Endometrial microvascular endothelial cells (primary cell): ENCODE measurements at regions not wholly inside any gene's neighbourhood (a gene's known extent, or its start where the extent isn't known, plus 50 kb on each side); places are given as distances from the start of the nearest gene placed in this dataset.
"Not testable (repeated sequence)": the region's sequence is repeated elsewhere in the genome, so short reads cannot be mapped to it uniquely, and the experiment has no call there.

Experiments
- in situ Hi-C: cut with HindIII; loops from 2 replicates; pipeline ENCODE4 v1.10.0; 2017; ENCODE audit warnings: low sequenced_read_pairs, low pct_unique_long_range_greater_than_20kb; ENCODE audit errors: inconsistent ontology term

DNA sequence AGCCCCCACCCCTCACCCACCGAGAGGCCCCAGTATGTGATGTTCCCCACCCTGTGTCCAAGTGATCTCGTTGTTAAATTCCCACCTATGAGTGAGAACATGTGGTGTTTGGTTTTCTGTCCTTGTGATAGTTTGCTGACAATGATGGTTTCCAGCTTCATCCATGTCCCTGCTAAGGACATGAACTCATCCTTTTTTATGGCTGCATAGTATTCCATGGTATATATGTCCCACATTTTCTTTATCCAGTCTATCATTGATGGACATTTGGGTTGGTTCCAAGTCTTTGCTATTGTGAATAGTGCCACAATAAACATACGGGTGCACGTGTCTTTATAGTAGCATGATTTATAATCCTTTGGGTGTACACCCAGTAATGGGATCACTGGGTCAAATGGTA lies 79.2 kb downstream of the PXDC1 start:
- in situ Hi-C loops, result not testable (repeated sequence)

DNA sequence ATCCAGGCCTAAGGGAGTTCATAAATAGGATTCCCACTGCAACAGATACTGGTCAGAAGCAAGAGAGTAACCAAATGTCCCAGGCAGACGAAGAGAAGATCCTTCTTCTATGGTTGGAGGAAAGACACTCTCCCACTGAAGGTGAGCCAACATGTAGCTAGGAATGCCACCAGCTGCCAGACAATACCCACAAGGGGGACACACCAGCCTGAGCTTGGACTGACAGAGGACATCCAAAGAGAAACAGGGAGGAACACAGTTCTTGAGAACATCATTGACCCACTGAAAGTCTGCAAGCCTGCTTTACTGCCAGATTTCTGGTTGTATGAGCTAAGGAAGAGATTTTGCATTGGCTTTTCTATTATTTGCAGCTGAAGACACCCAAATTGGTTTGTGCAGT lies 80.1 kb downstream of the PXDC1 start:
- in situ Hi-C loops, result no loop called here

DNA sequence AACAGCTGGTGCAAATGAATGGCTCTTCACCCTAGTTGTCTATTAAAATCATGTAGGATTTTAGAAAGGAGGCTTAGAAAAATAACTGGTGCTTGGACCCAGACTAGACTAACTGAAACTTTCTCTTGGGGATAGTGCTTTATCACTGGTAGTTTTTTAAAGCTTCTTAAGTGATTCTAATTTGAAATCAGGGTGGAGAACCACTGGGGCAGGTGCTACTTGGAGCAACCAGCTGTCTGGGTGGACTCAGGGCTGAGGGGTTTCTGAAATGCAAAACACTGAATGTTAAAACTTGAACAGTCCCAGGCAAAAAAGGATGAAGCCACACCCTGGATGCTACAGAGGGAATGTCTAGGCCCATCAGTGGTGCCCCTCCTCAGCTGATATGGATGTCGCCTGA lies 81.2 kb downstream of the PXDC1 start:
- in situ Hi-C loops, result no loop called here

DNA sequence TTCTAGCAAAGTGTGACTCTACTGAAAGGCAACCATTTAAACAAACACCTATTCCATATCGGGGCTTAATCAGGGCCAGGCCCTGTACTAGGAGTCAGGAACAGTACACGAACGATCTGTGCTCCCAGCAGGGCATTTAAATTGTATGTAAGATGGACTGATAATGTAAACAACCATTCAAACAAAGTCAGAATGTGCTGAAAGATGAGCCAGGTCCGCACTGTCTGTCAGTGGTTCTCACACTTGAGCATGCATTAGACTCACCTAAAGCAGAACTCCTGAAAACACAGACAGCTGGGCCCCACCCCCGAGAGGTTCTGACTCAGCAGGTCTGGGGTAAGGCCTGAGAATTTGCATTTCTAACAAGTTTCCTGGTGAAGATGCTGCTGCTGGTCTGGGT lies 81.6 kb downstream of the PXDC1 start:
- in situ Hi-C loops, result no loop called here

DNA sequence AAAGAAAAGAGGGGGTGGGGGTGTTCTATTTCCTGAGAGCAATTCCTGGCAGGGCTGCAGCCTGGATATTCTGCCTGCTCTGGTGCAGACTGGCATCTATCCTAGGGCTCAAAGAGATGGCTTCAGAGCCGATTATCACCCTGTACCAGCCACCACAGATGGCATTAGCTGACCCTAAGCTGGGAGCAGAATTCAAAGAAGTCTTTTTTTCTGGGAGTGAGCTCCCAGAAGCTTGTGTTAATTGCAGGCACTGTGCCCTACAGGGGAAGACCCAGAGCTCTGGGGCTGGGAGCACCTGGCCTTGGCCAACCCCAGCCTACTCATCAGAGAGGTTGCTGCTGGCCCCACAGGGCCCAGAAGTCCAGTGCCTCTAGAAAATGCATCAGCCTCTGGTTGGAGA lies 85.9 kb downstream of the PXDC1 start:
- in situ Hi-C loops, result no loop called here

DNA sequence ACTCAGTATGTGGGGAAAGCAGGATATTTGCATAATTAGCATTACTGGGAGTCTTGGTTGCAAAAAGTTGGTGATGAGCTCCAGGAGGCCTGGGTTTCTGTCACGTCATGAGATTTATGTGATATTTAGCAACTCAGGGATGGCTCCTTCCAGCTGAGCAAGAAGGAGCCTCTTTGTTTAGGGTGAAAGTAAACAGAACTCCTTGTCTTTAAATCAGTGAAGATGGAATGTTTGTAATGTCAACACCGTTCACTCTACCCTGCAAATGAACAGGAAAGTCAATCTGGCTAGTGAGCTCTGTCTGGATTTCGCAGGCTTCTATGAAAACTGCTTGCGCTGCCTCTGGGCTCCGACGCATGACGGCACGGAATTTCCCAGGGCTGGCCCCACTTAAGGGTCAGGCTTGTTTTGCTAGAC lies 86.9 kb downstream of the PXDC1 start:
- in situ Hi-C loops, result no loop called here

DNA sequence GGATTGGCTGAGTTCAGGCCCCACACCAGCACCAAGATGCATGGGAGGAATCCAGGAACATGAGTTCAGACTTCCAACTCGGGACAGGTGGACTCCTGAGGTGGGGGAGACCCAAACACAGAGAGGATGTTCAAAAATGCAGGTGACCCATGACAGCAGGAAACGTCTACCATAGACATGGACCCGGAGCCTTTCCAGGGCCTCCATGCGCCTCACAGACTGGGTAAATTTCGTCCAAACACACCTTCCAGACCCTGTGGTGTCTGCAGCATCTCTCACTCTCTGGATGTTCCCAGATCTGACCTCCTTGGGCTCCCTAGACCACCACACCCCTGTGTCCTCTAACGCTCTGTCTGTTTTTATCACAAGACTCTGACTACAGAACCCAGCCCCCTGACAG lies 87.7 kb downstream of the PXDC1 start:
- in situ Hi-C loops, result no loop called here

DNA sequence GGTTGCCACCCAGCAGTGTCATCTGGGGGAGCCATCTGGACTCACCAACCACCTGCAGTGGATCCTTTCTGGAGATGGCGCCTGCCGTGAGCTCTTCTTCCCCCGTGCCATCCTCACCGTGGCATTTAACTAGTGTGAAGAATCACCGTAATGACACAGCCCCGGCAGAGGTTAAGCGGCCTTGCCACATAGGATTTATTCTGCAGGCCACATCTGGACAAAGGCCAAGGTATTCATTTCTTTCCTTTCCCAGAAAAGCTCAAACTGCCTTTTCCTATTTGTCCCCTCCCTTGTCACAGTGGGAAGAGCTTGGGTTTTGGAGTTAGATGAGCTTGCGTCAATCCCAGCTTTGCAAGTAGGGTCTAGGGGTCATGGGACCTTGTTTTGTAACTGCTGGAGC lies 88.4 kb downstream of the PXDC1 start:
- in situ Hi-C loops, result no loop called here

DNA sequence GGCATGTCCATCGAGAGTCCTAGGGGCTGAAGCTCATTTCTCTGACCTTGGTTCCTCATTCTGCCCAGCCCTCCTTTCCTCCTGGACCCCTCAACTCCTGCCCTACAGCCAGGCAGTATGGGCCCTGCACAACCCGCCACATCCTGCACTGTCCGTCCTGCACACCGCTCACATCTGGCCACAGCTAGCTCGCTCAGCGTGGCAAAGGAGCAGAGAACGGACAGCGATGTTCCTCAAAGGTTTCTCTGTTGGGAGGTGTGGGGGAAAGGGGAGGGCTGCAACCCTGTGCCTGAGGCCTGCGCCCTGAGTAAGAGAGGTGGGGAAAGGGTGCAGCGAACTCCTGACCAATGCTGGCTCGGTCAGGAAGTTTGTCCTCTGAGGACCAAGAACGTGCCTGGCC lies 90.1 kb downstream of the PXDC1 start:
- in situ Hi-C loops, result no loop called here

DNA sequence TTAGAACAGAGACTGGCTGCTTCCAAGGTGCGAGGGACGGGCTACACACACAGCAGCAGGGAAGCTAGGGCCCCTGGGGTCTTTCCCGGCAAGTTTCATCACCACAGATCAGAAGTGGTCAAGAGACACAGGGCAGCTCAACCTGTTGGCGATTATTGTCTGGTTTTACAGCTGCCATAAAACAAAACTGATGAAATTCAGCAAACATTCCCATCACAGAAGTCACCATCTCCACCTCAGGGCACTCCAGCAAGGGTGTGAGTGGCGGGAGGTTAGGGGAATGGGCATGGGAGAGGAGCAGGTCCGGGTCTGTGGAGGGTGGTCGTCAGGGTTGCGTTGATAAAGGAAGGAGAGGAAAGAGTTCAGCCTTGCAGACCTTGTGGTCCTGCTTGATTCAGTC lies 91.0 kb downstream of the PXDC1 start:
- in situ Hi-C loops, result no loop called here

DNA sequence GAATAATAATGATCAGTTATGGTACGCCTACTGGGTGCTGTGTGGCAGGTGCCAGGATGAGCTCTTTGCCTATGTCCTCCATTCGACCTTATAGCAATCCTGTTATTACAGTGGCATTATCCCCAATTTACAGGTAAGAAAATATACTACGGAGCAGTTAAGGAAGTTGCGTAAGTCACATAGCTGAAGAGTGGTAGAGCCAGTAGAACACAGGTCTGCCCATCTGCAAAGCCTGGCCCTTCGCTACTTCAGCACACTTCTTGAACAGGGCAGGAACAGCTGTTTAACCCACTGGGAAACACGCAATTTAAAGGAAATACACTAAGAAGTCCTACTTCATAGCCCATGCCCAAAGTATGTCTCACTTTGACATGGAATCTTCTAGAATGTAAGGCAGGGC lies 91.8 kb downstream of the PXDC1 start:
- in situ Hi-C loops, result no loop called here

DNA sequence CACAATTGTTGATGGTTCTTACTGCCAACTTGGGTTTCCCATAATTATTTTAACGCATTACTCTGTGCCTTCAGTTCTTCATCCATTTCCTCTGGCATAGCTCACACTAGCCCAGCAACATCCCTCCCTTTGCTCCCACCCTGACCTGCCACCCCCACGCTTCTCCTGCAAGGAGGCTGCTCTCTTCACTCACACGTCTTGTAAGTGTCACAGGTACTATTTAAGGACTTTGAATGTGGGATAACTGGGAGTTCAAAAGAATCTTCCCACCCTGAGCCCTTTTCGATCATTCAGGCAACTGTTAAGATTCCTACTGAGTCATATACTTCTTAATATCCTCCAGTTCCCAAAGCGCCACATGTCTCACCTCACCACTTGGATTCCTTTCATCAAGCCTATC lies 95.4 kb downstream of the PXDC1 start:
- in situ Hi-C loops, result no loop called here

DNA sequence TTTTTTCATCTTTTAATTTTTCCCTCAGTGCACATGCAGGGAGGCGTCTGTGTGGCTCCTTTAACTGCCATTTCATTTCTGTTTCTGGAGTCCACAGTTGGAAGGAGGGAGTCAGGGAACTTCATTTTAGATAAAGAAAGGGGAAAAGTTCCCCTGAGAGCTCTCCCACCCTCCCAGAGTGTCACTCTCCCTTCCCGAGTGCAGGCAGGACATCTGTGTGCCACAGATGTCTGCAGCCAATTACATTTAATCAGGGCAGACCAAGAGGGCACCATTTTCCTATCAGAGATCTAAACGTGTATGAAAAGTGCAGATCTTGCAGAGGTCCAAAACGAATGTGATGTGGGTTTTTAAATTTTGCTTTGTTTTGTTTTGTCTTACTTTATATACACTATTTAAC lies 96.6 kb downstream of the PXDC1 start:
- in situ Hi-C loops, result no loop called here

DNA sequence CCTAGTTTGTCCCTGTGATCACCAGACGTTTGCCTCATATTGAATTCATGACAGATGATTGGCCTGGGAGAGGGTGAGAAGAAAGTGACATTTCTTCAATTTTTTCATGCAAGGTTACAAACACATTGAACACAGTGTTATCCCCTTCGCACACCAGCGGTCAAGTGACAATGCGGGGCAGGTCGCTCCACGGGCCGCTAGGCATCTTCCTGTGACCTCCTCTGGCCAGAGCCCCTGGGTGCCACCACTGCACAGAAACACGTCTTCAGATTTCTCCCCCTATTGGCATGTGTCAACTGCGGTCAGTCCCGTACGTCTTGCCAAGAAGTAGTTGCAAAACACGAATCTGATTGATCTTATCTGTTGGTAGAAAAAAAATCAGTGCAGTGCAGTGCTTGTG lies 97.1 kb downstream of the PXDC1 start:
- in situ Hi-C loops, result no loop called here

DNA sequence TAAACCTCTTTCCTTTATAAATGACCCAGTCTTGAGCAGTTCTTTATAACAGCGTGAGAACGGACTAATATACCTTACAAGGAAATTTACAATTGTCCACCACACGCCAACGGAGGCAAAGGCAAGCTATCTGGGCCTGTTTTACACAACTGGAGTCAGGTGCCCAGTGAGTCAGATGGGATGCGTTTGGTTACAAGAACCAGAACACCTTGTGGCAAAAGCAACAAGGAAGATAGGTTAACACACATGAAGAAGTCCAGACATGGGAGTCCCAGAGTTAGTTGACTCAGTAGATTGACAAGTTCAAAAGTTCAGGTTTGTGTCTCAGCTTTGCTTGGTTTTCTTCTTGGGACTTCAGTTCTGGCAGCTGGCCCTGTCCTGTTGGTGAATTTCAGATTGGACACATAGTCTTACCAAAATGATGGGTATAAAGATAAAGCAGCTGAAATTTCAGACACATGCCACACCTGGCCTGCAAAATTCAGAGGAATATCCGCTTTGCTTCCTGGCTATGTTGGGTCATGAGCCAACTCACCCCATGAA lies 97.9 kb downstream of the PXDC1 start:
- in situ Hi-C loops, result no loop called here

DNA sequence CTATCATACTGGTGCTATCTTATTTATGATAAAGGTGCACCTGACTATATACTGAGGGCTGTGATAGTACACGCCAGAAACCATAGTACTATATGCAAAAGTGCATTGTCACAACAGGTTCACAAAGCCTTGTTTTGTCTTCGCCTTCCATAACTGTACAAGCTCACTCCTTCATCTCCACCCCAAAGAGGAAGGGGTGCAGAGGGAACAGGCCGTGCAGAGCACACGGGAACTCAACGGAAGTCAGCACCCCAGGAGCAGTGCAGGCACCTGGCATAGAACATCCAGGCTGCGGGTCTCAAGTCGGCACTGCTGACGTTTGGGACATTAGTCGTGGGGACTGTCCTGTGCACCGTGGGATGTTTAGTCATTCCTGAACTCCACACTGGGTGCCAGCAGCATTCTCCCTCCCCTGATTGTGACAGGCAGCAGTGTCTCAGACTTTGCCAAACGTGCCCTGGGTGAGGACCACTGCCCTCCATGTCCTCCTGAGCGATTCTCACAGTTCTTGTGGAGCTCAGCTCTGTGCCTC lies 99.7 kb downstream of the PXDC1 start:
- in situ Hi-C loops, result no loop called here

DNA sequence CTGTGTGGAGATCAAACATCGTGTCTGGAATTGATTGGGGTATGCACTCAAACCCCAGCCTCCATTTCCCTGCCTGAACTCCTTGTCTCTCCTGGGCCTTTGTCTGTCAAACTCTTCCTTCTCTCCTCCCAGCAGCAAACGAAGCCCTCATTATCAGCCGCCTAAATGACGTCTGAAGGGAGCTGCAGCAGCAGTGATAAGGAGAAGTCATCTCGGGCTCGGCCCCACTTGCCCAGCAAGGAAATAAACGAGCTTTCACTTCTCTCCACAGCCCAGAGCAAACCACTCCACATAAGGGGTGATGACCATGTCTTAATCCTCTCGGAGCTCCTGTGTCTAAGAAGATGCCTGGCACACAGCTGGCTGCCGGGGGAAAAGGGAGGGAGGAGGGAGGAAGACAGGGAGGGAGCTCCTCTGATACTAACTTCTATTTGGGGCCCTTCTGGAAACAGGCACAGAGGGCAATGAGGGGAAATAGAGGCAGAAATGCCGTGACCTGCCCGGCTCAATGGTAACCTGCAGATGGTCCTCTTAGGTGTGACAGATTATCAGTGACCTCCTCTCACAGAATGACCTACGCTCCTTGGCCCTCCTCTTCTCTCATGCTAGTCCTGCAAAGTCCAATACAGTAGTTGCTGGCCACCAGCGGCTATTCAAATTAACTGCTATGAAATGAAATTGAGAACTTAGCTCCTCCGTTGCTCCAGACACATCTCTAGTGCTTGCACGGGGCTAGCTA lies 100.4 kb downstream of the PXDC1 start:
- in situ Hi-C loops, result no loop called here

DNA sequence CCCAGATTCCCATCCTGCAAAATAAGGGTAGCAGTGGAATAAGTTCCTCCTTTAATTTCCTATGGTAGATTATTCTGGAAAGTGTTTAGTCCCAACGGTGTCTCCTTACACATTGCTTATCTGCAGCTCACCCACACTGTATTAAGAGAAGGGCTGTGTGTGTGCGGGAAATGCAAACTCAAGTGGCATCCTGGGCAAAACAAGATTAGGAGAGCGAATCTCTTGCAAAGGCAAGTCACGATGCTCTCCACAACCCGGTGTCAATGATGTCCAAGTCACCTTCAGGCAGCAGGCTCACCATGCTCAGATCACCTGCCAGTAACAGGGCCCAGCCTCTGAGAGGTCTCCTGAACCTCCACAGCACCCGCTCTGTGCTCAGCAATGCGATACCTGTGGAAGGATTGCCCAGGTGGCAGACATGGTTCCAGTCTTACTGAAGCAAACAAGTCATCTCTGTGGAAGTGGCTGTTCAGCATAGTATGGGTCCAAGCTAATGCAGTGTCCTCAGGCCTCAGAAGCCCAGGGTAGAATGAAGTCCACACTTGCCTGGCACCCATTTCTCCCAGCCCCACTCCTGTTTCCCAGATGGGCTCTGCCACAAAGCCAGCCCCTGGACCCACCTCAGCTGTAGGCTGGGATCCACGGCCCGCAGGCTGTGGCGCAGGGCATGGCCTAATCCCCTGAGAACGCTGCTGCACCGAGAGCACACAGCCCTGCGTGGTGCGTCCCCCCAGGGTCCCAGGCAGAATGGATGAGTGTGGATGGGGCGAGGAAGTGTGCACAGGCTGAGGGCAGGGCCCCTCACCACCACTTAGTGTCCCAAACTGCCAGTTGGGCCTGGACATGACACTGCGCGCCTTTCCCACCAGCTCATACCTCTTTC lies 101.2 kb downstream of the PXDC1 start:
- in situ Hi-C loops, result no loop called here

DNA sequence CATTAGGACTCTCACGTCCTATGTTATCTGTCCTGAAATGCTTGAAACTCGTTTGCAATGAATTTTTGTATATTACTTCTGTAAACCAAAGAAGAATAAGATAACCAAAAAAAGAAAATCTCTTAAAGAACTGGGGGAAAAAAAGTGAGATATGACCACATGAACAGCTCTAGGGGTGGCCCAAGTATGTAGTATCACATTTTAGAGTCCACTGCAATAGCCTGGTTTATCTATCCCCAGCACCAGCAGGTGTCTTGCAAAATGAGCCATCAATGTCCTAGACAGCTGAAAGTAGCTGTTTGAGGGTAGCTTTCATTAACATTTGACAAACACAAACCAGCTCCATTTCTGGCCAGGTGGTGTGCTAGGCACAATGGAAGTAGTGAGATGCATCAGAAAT lies 102.8 kb downstream of the PXDC1 start:
- in situ Hi-C loops, result no loop called here
